ENCODE measurements at regions not wholly inside any gene's neighbourhood (a gene's known extent, or its start where the extent isn't known, plus 50 kb on each side); places are given as distances from the start of the nearest gene placed in this dataset.

- H3K36me3 ChIP-seq (ENCODE audit: control insufficient read depth in 2 of 2, insufficient read depth in 2 of 2, low read length in 1 of 2), result no peaks in the 10 kb centered on the region
- H3K4me3 ChIP-seq (ENCODE audit: low read depth in 1 of 2, low read length in 2 of 2), result no peak overlapping the region
- H3K4me1 ChIP-seq (ENCODE audit: control insufficient read depth in 2 of 2, insufficient read depth in 2 of 2, low read length in 1 of 2), result no peaks in the 10 kb centered on the region
- no peaks in the 10 kb centered on the region for H3K9me3 ChIP-seq (ENCODE audit: control insufficient read depth in 2 of 2, insufficient read depth in 1 of 2, low read depth in 1 of 2, low read length in 1 of 2)
- no peak overlapping the region for H3K27ac ChIP-seq (ENCODE audit: low read depth in 2 of 2, low read length in 1 of 2)
- H3K27me3 ChIP-seq (ENCODE audit: control insufficient read depth in 1 of 2, insufficient read depth in 2 of 2, low read length in 2 of 2), result no peaks in the 10 kb centered on the region
- 92 to 93% methylated on average over 6 of the region's 6 CpGs for WGBS, 2 donors
Measured at GRCh38 chrX:4197971-4198370, 484.5 kb upstream of the PRKX start.

GRCh38 chrX:4193500-4194155, 480.2 kb upstream of the PRKX start:
- H3K27ac ChIP-seq (ENCODE audit: low read depth in 2 of 2, low read length in 1 of 2), result no peak overlapping the region
- H3K4me1 ChIP-seq (ENCODE audit: control insufficient read depth in 2 of 2, insufficient read depth in 2 of 2, low read length in 1 of 2), result no peaks in the 10 kb centered on the region
- H3K36me3 ChIP-seq (ENCODE audit: control insufficient read depth in 2 of 2, insufficient read depth in 2 of 2, low read length in 1 of 2), result no peaks in the 10 kb centered on the region
- 85 to 87% methylated on average over 6 of the region's 6 CpGs for WGBS, 2 donors
- H3K27me3 ChIP-seq (ENCODE audit: control insufficient read depth in 1 of 2, insufficient read depth in 2 of 2, low read length in 2 of 2), result no peaks in the 10 kb centered on the region
- H3K4me3 ChIP-seq (ENCODE audit: low read depth in 1 of 2, low read length in 2 of 2), result no peak overlapping the region
- no peaks in the 10 kb centered on the region for H3K9me3 ChIP-seq (ENCODE audit: control insufficient read depth in 2 of 2, insufficient read depth in 1 of 2, low read depth in 1 of 2, low read length in 1 of 2)

- H3K4me1 ChIP-seq (ENCODE audit: control insufficient read depth in 2 of 2, insufficient read depth in 2 of 2, low read length in 1 of 2), result no peaks in the 10 kb centered on the region
- no peak overlapping the region for H3K27ac ChIP-seq (ENCODE audit: low read depth in 2 of 2, low read length in 1 of 2)
- 66 to 70% methylated on average over 2 of the region's 2 CpGs for WGBS, 2 donors
- H3K4me3 ChIP-seq (ENCODE audit: low read depth in 1 of 2, low read length in 2 of 2), result no peak overlapping the region
- no peaks in the 10 kb centered on the region for H3K36me3 ChIP-seq (ENCODE audit: control insufficient read depth in 2 of 2, insufficient read depth in 2 of 2, low read length in 1 of 2)
- H3K9me3 ChIP-seq (ENCODE audit: control insufficient read depth in 2 of 2, insufficient read depth in 1 of 2, low read depth in 1 of 2, low read length in 1 of 2), result no peaks in the 10 kb centered on the region
- H3K27me3 ChIP-seq (ENCODE audit: control insufficient read depth in 1 of 2, insufficient read depth in 2 of 2, low read length in 2 of 2), result no peaks in the 10 kb centered on the region
Measured at GRCh38 chrX:4186331-4186730, 472.9 kb upstream of the PRKX start.

- 77 to 82% methylated on average over 4 of the region's 4 CpGs for WGBS, 2 donors
- no peaks in the 10 kb centered on the region for H3K27me3 ChIP-seq (ENCODE audit: control insufficient read depth in 1 of 2, insufficient read depth in 2 of 2, low read length in 2 of 2)
- no peak overlapping the region for H3K4me3 ChIP-seq (ENCODE audit: low read depth in 1 of 2, low read length in 2 of 2)
- no peaks in the 10 kb centered on the region for H3K9me3 ChIP-seq (ENCODE audit: control insufficient read depth in 2 of 2, insufficient read depth in 1 of 2, low read depth in 1 of 2, low read length in 1 of 2)
- no peak overlapping the region for H3K27ac ChIP-seq (ENCODE audit: low read depth in 2 of 2, low read length in 1 of 2)
- no peaks in the 10 kb centered on the region for H3K36me3 ChIP-seq (ENCODE audit: control insufficient read depth in 2 of 2, insufficient read depth in 2 of 2, low read length in 1 of 2)
- no peaks in the 10 kb centered on the region for H3K4me1 ChIP-seq (ENCODE audit: control insufficient read depth in 2 of 2, insufficient read depth in 2 of 2, low read length in 1 of 2)
Measured at GRCh38 chrX:4185086-4185485, 471.6 kb upstream of the PRKX start.

GRCh38 chrX:4182408-4182806, 469.0 kb upstream of the PRKX start:
- Histone ChIP-seq H3K27ac (ENCODE audit: low read depth in 2 of 2, low read length in 1 of 2) (no peak overlapping the region), H3K4me3 (ENCODE audit: low read depth in 1 of 2, low read length in 2 of 2) (no peak overlapping the region), H3K4me1 (ENCODE audit: control insufficient read depth in 2 of 2, insufficient read depth in 2 of 2, low read length in 1 of 2) (no peaks in the 10 kb centered on the region), H3K9me3 (ENCODE audit: control insufficient read depth in 2 of 2, insufficient read depth in 1 of 2, low read depth in 1 of 2, low read length in 1 of 2) (no peaks in the 10 kb centered on the region), H3K36me3 (ENCODE audit: control insufficient read depth in 2 of 2, insufficient read depth in 2 of 2, low read length in 1 of 2) (no peaks in the 10 kb centered on the region), H3K27me3 (ENCODE audit: control insufficient read depth in 1 of 2, insufficient read depth in 2 of 2, low read length in 2 of 2) (no peaks in the 10 kb centered on the region)
- 56 to 70% methylated on average over 3 of the region's 3 CpGs for WGBS, 2 donors

GRCh38 chrX:4181782-4182407, 468.4 kb upstream of the PRKX start:
- Histone ChIP-seq H3K4me3 (ENCODE audit: low read depth in 1 of 2, low read length in 2 of 2) (no peak overlapping the region), H3K9me3 (ENCODE audit: control insufficient read depth in 2 of 2, insufficient read depth in 1 of 2, low read depth in 1 of 2, low read length in 1 of 2) (no peaks in the 10 kb centered on the region), H3K27me3 (ENCODE audit: control insufficient read depth in 1 of 2, insufficient read depth in 2 of 2, low read length in 2 of 2) (no peaks in the 10 kb centered on the region), H3K4me1 (ENCODE audit: control insufficient read depth in 2 of 2, insufficient read depth in 2 of 2, low read length in 1 of 2) (no peaks in the 10 kb centered on the region), H3K36me3 (ENCODE audit: control insufficient read depth in 2 of 2, insufficient read depth in 2 of 2, low read length in 1 of 2) (no peaks in the 10 kb centered on the region), H3K27ac (ENCODE audit: low read depth in 2 of 2, low read length in 1 of 2) (no peak overlapping the region)
- 66% methylated on average over 4 of the region's 4 CpGs for WGBS, 2 donors

- Histone ChIP-seq H3K27ac (ENCODE audit: low read depth in 2 of 2, low read length in 1 of 2) (no peak overlapping the region), H3K4me1 (ENCODE audit: control insufficient read depth in 2 of 2, insufficient read depth in 2 of 2, low read length in 1 of 2) (no peaks in the 10 kb centered on the region), H3K4me3 (ENCODE audit: low read depth in 1 of 2, low read length in 2 of 2) (no peak overlapping the region), H3K9me3 (ENCODE audit: control insufficient read depth in 2 of 2, insufficient read depth in 1 of 2, low read depth in 1 of 2, low read length in 1 of 2) (no peaks in the 10 kb centered on the region), H3K36me3 (ENCODE audit: control insufficient read depth in 2 of 2, insufficient read depth in 2 of 2, low read length in 1 of 2) (no peaks in the 10 kb centered on the region), H3K27me3 (ENCODE audit: control insufficient read depth in 1 of 2, insufficient read depth in 2 of 2, low read length in 2 of 2) (no peaks in the 10 kb centered on the region)
- WGBS, 2 donors, result 58 to 63% methylated on average over 1 of the region's 1 CpG
Measured at GRCh38 chrX:4179031-4179430, 465.6 kb upstream of the PRKX start.

GRCh38 chrX:4175221-4175620, 461.8 kb upstream of the PRKX start:
- H3K4me1 ChIP-seq (ENCODE audit: control insufficient read depth in 2 of 2, insufficient read depth in 2 of 2, low read length in 1 of 2), result no peaks in the 10 kb centered on the region
- H3K4me3 ChIP-seq (ENCODE audit: low read depth in 1 of 2, low read length in 2 of 2), result no peak overlapping the region
- no peak overlapping the region for H3K27ac ChIP-seq (ENCODE audit: low read depth in 2 of 2, low read length in 1 of 2)
- no peaks in the 10 kb centered on the region for H3K27me3 ChIP-seq (ENCODE audit: control insufficient read depth in 1 of 2, insufficient read depth in 2 of 2, low read length in 2 of 2)
- WGBS, 2 donors, result 82 to 83% methylated on average over 3 of the region's 3 CpGs
- no peaks in the 10 kb centered on the region for H3K36me3 ChIP-seq (ENCODE audit: control insufficient read depth in 2 of 2, insufficient read depth in 2 of 2, low read length in 1 of 2)
- H3K9me3 ChIP-seq (ENCODE audit: control insufficient read depth in 2 of 2, insufficient read depth in 1 of 2, low read depth in 1 of 2, low read length in 1 of 2), result peaks cover 0 to 2% of the 10 kb centered on the region in 2 donors

GRCh38 chrX:4173743-4174142, 460.3 kb upstream of the PRKX start:
- no peak overlapping the region for H3K27ac ChIP-seq (ENCODE audit: low read depth in 2 of 2, low read length in 1 of 2)
- H3K4me1 ChIP-seq (ENCODE audit: control insufficient read depth in 2 of 2, insufficient read depth in 2 of 2, low read length in 1 of 2), result no peaks in the 10 kb centered on the region
- 52 to 62% methylated on average over 2 of the region's 2 CpGs for WGBS, 2 donors
- peaks cover 0 to 2% of the 10 kb centered on the region in 2 donors for H3K9me3 ChIP-seq (ENCODE audit: control insufficient read depth in 2 of 2, insufficient read depth in 1 of 2, low read depth in 1 of 2, low read length in 1 of 2)
- no peaks in the 10 kb centered on the region for H3K27me3 ChIP-seq (ENCODE audit: control insufficient read depth in 1 of 2, insufficient read depth in 2 of 2, low read length in 2 of 2)
- no peaks in the 10 kb centered on the region for H3K36me3 ChIP-seq (ENCODE audit: control insufficient read depth in 2 of 2, insufficient read depth in 2 of 2, low read length in 1 of 2)
- no peak overlapping the region for H3K4me3 ChIP-seq (ENCODE audit: low read depth in 1 of 2, low read length in 2 of 2)

- H3K36me3 ChIP-seq (ENCODE audit: control insufficient read depth in 2 of 2, insufficient read depth in 2 of 2, low read length in 1 of 2), result no peaks in the 10 kb centered on the region
- no peaks in the 10 kb centered on the region for H3K4me1 ChIP-seq (ENCODE audit: control insufficient read depth in 2 of 2, insufficient read depth in 2 of 2, low read length in 1 of 2)
- H3K4me3 ChIP-seq (ENCODE audit: low read depth in 1 of 2, low read length in 2 of 2), result no peak overlapping the region
- no peak overlapping the region for H3K27ac ChIP-seq (ENCODE audit: low read depth in 2 of 2, low read length in 1 of 2)
- H3K9me3 ChIP-seq (ENCODE audit: control insufficient read depth in 2 of 2, insufficient read depth in 1 of 2, low read depth in 1 of 2, low read length in 1 of 2), result peaks cover 0 to 2% of the 10 kb centered on the region in 2 donors
- WGBS, 2 donors, result 40 to 47% methylated on average over 4 of the region's 4 CpGs
- no peaks in the 10 kb centered on the region for H3K27me3 ChIP-seq (ENCODE audit: control insufficient read depth in 1 of 2, insufficient read depth in 2 of 2, low read length in 2 of 2)
Measured at GRCh38 chrX:4151798-4152197, 438.3 kb upstream of the PRKX start.

All from esophagus (tissue), 2 donors.